GM23338 (cell line): ENCODE measurements at regions not wholly inside any gene's neighbourhood (a gene's known extent, or its start where the extent isn't known, plus 50 kb on each side); places are given as distances from the start of the nearest gene placed in this dataset.

Experiments
- ATAC-seq: fragments of 200-7000 bp; cut with Tn5 transposase; 3 replicates; pipeline ENCODE4 v1.9.1; 2020
- DNase-seq: peaks from one replicate; pipeline ENCODE4 v3.0.0-alpha.2; 2015; ENCODE audit warnings: low spot score
- H2AFZ ChIP-seq: fragments of 200-600 bp; sonication (generic); 2 replicates; pipeline ENCODE4 v1.8.0; 2016; ENCODE audit warnings: antibody characterized with exemption, mild to moderate bottlenecking, moderate library complexity
- H3F3A ChIP-seq: fragments of 200-600 bp; sonication (generic); replicated peaks from 2 replicates; pipeline ENCODE4 v1.8.0; 2017; ENCODE audit warnings: antibody characterized with exemption, mixed run types, low read depth
- H3K27ac ChIP-seq: fragments of 200-600 bp; sonication (generic); 2 replicates; pipeline ENCODE4 v1.6.1; 2016; ENCODE audit warnings: low read depth
- H3K27me3 ChIP-seq: fragments of 200-600 bp; sonication (generic); 2 replicates; pipeline ENCODE4 v1.8.0; 2016; ENCODE audit warnings: mild to moderate bottlenecking, mixed run types, moderate library complexity; ENCODE audit not compliant: insufficient read depth
- H3K36me3 ChIP-seq: fragments of 200-600 bp; sonication (generic); 2 replicates; pipeline ENCODE4 v1.8.0; 2016; ENCODE audit warnings: mild to moderate bottlenecking; ENCODE audit not compliant: insufficient read depth
- H3K4me1 ChIP-seq: fragments of 200-600 bp; sonication (generic); 2 replicates; pipeline ENCODE4 v1.8.0; 2016; ENCODE audit warnings: mild to moderate bottlenecking, moderate library complexity; ENCODE audit not compliant: insufficient read depth
- H3K4me2 ChIP-seq: fragments of 200-600 bp; sonication (generic); 2 replicates; pipeline ENCODE4 v1.7.1; 2017; ENCODE audit warnings: mixed run types
- H3K4me3 ChIP-seq: fragments of 200-600 bp; sonication (generic); 2 replicates; pipeline ENCODE4 v1.6.1; 2016; ENCODE audit warnings: mixed run types
- H3K79me2 ChIP-seq: fragments of 200-600 bp; sonication (generic); replicated peaks from 2 replicates; pipeline ENCODE4 v1.8.0; 2017; ENCODE audit warnings: mild to moderate bottlenecking; ENCODE audit not compliant: insufficient read depth
- H3K9me2 ChIP-seq: fragments of 200-600 bp; sonication (generic); 2 replicates; pipeline ENCODE4 v1.8.0; 2017; ENCODE audit not compliant: insufficient read depth
- H4K20me1 ChIP-seq: fragments of 200-600 bp; sonication (generic); replicated peaks from 2 replicates; pipeline ENCODE4 v1.8.0; 2017; ENCODE audit warnings: mild to moderate bottlenecking; ENCODE audit not compliant: insufficient read depth
- H3K27ac Mint-ChIP-seq: 2 replicates; pipeline ENCODE4 v1.8.0; 2020; ENCODE audit warnings: inconsistent platforms, mild to moderate bottlenecking, moderate library complexity, mixed read lengths
- H3K27me3 Mint-ChIP-seq: 3 replicates; pipeline ENCODE4 v1.8.0; 2022; ENCODE audit warnings: low read depth, mild to moderate bottlenecking, moderate library complexity, mixed read lengths, inconsistent platforms; ENCODE audit not compliant: insufficient read depth, poor library complexity
- H3K36me3 Mint-ChIP-seq: 3 replicates; pipeline ENCODE4 v1.8.0; 2021; ENCODE audit warnings: low read depth, mild to moderate bottlenecking, inconsistent platforms, moderate library complexity, mixed read lengths
- H3K4me1 Mint-ChIP-seq: 3 replicates; pipeline ENCODE4 v1.8.0; 2020; ENCODE audit warnings: mild to moderate bottlenecking, inconsistent platforms, mixed read lengths
- H3K4me3 Mint-ChIP-seq: 3 replicates; pipeline ENCODE4 v1.8.0; 2021; ENCODE audit warnings: moderate library complexity, mild to moderate bottlenecking, inconsistent platforms, mixed read lengths
- H3K9me3 Mint-ChIP-seq: 3 replicates; pipeline ENCODE4 v1.8.0; 2020; ENCODE audit warnings: moderate library complexity, mild to moderate bottlenecking, inconsistent platforms, mixed read lengths
- CREB1 ChIP-seq: fragments of 250-450 bp; sonication (Bioruptor Pico); IDR thresholded peaks from 2 replicates; pipeline ENCODE4 v1.5.0; 2020; ENCODE audit warnings: low read depth, mild to moderate bottlenecking, moderate library complexity
- EZH2 ChIP-seq: fragments of 200-600 bp; sonication (generic); IDR thresholded peaks from one replicate; pipeline ENCODE4 v1.8.0; 2017; ENCODE audit warnings: antibody characterized with exemption, mild to moderate bottlenecking, low read depth; ENCODE audit not compliant: unreplicated experiment
- EZH2phosphoT487 ChIP-seq: fragments of 200-600 bp; sonication (generic); IDR thresholded peaks from one replicate; pipeline ENCODE4 v1.8.1; 2018; ENCODE audit warnings: antibody characterized with exemption; ENCODE audit not compliant: unreplicated experiment
- JUNB ChIP-seq: IDR thresholded peaks from one replicate; pipeline ENCODE4 v1.6.1; 2016; ENCODE audit warnings: antibody characterized with exemption; ENCODE audit not compliant: unreplicated experiment
- NANOG ChIP-seq: IDR thresholded peaks from 2 replicates; pipeline ENCODE4 v1.6.1; 2016; ENCODE audit warnings: antibody characterized with exemption, borderline replicate concordance
- POLR2AphosphoS5 ChIP-seq: IDR thresholded peaks from 2 replicates; pipeline ENCODE4 v1.6.1; 2016; ENCODE audit warnings: antibody characterized with exemption, low read depth
- STAT1 ChIP-seq: IDR thresholded peaks from one replicate; pipeline ENCODE4 v1.6.1; 2016; ENCODE audit warnings: antibody characterized with exemption; ENCODE audit not compliant: unreplicated experiment
- ZNF114 ChIP-seq: fragments of 250-450 bp; sonication (Bioruptor Pico); IDR thresholded peaks from 2 replicates; pipeline ENCODE4 v1.5.0; 2020; ENCODE audit warnings: mild to moderate bottlenecking, moderate library complexity
- ZNF331 ChIP-seq: fragments of 250-450 bp; sonication (Bioruptor Pico); IDR thresholded peaks from 2 replicates; pipeline ENCODE4 v1.5.0; 2020; ENCODE audit warnings: low read depth, mild to moderate bottlenecking, moderate library complexity
- TF ChIP-seq, protein P1 (sequence below): IDR thresholded peaks from one replicate; pipeline ENCODE4 v1.6.1; 2018; ENCODE audit warnings: antibody characterized with exemption; ENCODE audit not compliant: unreplicated experiment
- TF ChIP-seq, protein P2 (sequence below): fragments of 250-450 bp; sonication (Bioruptor Pico); IDR thresholded peaks from 2 replicates; pipeline ENCODE4 v1.5.0; 2020; ENCODE audit warnings: mild to moderate bottlenecking, moderate library complexity
- TF ChIP-seq, protein P3 (sequence below), 2 experiments: fragments of 200-600 bp in 1 of 2; sonication (generic) in 1 of 2; conservative IDR thresholded peaks; 2 replicates each; pipeline versions ENCODE4 v1.5.1 to v1.6.1; 2016 to 2017; ENCODE audit warnings: antibody characterized with exemption in 2 of 2, low read depth in 2 of 2, mild to moderate bottlenecking in 2 of 2, moderate library complexity in 1 of 2
- TF ChIP-seq, protein P4 (sequence below): IDR thresholded peaks from 2 replicates; pipeline ENCODE4 v1.6.1; 2016; ENCODE audit warnings: antibody characterized with exemption

DNA sequence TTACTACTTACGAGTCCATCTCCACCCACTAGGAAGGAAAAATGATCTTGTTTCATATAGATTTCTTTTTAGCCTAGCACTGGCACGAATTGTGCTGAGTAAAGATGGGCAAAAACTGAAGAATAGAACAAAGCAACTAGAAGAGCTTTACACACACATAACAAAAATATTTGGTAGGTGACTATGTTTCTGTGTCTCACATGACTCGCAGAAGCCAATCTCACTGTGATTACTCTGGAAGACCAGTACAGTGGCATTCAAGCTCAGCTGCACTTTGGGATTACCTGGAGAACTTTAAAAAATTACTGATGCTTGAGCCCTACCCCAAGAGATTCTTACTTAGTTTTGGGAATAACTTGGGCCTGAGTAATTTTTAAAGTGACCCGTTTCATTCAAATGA lies 378.7 kb downstream of the METTL4 start:
- Histone ChIP-seq H4K20me1 (no peaks in the 10 kb centered on the region), H3K36me3 (no peaks in the 10 kb centered on the region), H3F3A (no peaks in the 10 kb centered on the region), H3K4me3 (no peak overlapping the region), H3K79me2 (no peaks in the 10 kb centered on the region), H3K9me2 (peaks cover 8% of the 10 kb centered on the region; the same call in 1 of the 2 replicates), H3K27me3 (no peaks in the 10 kb centered on the region), H2AFZ (no peak overlapping the region), H3K27ac (no peak overlapping the region), H3K4me2 (no peak overlapping the region), H3K4me1 (no peaks in the 10 kb centered on the region)
- Mint-ChIP-seq H3K4me1 (no peaks in the 10 kb centered on the region), H3K27ac (no peak overlapping the region), H3K4me3 (no peak overlapping the region), H3K36me3 (no peaks in the 10 kb centered on the region; the same call in 1 of the 3 replicates), H3K27me3 (no peaks in the 10 kb centered on the region), H3K9me3 (peaks cover 13% of the 10 kb centered on the region; the same call in 2 of the 3 replicates)
- no peak for DNase-seq
- ATAC-seq: no peak
- TF ChIP-seq EZH2 (no peak), CREB1 (CRISPR knock-in tag) (no peak), JUNB (no peak), ZNF331 (CRISPR knock-in tag) (no peak), NANOG (no peak), EZH2phosphoT487 (no peak), STAT1 (no peak), ZNF114 (no peak), POLR2AphosphoS5 (no peak)
- TF ChIP-seq, protein P1, sequence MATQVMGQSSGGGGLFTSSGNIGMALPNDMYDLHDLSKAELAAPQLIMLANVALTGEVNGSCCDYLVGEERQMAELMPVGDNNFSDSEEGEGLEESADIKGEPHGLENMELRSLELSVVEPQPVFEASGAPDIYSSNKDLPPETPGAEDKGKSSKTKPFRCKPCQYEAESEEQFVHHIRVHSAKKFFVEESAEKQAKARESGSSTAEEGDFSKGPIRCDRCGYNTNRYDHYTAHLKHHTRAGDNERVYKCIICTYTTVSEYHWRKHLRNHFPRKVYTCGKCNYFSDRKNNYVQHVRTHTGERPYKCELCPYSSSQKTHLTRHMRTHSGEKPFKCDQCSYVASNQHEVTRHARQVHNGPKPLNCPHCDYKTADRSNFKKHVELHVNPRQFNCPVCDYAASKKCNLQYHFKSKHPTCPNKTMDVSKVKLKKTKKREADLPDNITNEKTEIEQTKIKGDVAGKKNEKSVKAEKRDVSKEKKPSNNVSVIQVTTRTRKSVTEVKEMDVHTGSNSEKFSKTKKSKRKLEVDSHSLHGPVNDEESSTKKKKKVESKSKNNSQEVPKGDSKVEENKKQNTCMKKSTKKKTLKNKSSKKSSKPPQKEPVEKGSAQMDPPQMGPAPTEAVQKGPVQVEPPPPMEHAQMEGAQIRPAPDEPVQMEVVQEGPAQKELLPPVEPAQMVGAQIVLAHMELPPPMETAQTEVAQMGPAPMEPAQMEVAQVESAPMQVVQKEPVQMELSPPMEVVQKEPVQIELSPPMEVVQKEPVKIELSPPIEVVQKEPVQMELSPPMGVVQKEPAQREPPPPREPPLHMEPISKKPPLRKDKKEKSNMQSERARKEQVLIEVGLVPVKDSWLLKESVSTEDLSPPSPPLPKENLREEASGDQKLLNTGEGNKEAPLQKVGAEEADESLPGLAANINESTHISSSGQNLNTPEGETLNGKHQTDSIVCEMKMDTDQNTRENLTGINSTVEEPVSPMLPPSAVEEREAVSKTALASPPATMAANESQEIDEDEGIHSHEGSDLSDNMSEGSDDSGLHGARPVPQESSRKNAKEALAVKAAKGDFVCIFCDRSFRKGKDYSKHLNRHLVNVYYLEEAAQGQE: no peak
- TF ChIP-seq, protein P2, sequence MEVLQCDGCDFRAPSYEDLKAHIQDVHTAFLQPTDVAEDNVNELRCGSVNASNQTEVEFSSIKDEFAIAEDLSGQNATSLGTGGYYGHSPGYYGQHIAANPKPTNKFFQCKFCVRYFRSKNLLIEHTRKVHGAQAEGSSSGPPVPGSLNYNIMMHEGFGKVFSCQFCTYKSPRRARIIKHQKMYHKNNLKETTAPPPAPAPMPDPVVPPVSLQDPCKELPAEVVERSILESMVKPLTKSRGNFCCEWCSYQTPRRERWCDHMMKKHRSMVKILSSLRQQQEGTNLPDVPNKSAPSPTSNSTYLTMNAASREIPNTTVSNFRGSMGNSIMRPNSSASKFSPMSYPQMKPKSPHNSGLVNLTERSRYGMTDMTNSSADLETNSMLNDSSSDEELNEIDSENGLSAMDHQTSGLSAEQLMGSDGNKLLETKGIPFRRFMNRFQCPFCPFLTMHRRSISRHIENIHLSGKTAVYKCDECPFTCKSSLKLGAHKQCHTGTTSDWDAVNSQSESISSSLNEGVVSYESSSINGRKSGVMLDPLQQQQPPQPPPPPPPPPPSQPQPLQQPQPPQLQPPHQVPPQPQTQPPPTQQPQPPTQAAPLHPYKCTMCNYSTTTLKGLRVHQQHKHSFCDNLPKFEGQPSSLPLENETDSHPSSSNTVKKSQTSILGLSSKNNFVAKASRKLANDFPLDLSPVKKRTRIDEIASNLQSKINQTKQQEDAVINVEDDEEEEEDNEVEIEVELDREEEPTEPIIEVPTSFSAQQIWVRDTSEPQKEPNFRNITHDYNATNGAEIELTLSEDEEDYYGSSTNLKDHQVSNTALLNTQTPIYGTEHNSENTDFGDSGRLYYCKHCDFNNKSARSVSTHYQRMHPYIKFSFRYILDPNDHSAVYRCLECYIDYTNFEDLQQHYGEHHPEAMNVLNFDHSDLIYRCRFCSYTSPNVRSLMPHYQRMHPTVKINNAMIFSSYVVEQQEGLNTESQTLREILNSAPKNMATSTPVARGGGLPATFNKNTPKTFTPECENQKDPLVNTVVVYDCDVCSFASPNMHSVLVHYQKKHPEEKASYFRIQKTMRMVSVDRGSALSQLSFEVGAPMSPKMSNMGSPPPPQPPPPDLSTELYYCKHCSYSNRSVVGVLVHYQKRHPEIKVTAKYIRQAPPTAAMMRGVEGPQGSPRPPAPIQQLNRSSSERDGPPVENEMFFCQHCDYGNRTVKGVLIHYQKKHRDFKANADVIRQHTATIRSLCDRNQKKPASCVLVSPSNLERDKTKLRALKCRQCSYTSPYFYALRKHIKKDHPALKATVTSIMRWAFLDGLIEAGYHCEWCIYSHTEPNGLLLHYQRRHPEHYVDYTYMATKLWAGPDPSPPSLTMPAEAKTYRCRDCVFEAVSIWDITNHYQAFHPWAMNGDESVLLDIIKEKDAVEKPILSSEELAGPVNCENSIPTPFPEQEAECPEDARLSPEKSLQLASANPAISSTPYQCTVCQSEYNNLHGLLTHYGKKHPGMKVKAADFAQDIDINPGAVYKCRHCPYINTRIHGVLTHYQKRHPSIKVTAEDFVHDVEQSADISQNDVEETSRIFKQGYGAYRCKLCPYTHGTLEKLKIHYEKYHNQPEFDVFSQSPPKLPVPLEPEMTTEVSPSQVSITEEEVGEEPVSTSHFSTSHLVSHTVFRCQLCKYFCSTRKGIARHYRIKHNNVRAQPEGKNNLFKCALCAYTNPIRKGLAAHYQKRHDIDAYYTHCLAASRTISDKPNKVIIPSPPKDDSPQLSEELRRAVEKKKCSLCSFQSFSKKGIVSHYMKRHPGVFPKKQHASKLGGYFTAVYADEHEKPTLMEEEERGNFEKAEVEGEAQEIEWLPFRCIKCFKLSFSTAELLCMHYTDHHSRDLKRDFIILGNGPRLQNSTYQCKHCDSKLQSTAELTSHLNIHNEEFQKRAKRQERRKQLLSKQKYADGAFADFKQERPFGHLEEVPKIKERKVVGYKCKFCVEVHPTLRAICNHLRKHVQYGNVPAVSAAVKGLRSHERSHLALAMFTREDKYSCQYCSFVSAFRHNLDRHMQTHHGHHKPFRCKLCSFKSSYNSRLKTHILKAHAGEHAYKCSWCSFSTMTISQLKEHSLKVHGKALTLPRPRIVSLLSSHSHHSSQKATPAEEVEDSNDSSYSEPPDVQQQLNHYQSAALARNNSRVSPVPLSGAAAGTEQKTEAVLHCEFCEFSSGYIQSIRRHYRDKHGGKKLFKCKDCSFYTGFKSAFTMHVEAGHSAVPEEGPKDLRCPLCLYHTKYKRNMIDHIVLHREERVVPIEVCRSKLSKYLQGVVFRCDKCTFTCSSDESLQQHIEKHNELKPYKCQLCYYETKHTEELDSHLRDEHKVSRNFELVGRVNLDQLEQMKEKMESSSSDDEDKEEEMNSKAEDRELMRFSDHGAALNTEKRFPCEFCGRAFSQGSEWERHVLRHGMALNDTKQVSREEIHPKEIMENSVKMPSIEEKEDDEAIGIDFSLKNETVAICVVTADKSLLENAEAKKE (CRISPR knock-in tag): no peak
- TF ChIP-seq, protein P3, sequence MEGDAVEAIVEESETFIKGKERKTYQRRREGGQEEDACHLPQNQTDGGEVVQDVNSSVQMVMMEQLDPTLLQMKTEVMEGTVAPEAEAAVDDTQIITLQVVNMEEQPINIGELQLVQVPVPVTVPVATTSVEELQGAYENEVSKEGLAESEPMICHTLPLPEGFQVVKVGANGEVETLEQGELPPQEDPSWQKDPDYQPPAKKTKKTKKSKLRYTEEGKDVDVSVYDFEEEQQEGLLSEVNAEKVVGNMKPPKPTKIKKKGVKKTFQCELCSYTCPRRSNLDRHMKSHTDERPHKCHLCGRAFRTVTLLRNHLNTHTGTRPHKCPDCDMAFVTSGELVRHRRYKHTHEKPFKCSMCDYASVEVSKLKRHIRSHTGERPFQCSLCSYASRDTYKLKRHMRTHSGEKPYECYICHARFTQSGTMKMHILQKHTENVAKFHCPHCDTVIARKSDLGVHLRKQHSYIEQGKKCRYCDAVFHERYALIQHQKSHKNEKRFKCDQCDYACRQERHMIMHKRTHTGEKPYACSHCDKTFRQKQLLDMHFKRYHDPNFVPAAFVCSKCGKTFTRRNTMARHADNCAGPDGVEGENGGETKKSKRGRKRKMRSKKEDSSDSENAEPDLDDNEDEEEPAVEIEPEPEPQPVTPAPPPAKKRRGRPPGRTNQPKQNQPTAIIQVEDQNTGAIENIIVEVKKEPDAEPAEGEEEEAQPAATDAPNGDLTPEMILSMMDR (conservative IDR thresholded peaks at IDR 0.05; ENCODE audit: low read depth in 2 of 2): no peak
- TF ChIP-seq, protein P4, sequence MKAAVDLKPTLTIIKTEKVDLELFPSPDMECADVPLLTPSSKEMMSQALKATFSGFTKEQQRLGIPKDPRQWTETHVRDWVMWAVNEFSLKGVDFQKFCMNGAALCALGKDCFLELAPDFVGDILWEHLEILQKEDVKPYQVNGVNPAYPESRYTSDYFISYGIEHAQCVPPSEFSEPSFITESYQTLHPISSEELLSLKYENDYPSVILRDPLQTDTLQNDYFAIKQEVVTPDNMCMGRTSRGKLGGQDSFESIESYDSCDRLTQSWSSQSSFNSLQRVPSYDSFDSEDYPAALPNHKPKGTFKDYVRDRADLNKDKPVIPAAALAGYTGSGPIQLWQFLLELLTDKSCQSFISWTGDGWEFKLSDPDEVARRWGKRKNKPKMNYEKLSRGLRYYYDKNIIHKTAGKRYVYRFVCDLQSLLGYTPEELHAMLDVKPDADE: no peak
